Cardiac fibroblast (primary cell): ENCODE measurements at regions not wholly inside any gene's neighbourhood (a gene's known extent, or its start where the extent isn't known, plus 50 kb on each side); places are given as distances from the start of the nearest gene placed in this dataset.
"Not testable (repeated sequence)": the region's sequence is repeated elsewhere in the genome, so short reads cannot be mapped to it uniquely, and the experiment has no call there.

Experiments used
- DNase-seq, 2 donors: peaks; one replicate each; pipeline versions ENCODE4 v3.0.0 to v3.0.0-alpha.2; 2010; ENCODE audit warnings: low read depth in 2 of 2
- H3K4me3 ChIP-seq, 2 donors: replicated peaks in 1 of 2; 1 replicate in 1 of 2; 2 replicates in 1 of 2; pipeline ENCODE4 v1.5.1; 2011; ENCODE audit warnings: low read depth in 2 of 2, low read length in 2 of 2, mild to moderate bottlenecking in 2 of 2, moderate library complexity in 1 of 2
- CTCF ChIP-seq: IDR thresholded peaks from one replicate; pipeline ENCODE4 v1.5.1; 2011; ENCODE audit warnings: low read depth, mild to moderate bottlenecking, low read length, inconsistent platforms

- no peak for TF ChIP-seq CTCF
- DNase-seq: no peak
- no peak overlapping the region for H3K4me3 ChIP-seq
Observed at GRCh38 chr2:19104503-19104902, 253.9 kb downstream of the OSR1 start.

DNA sequence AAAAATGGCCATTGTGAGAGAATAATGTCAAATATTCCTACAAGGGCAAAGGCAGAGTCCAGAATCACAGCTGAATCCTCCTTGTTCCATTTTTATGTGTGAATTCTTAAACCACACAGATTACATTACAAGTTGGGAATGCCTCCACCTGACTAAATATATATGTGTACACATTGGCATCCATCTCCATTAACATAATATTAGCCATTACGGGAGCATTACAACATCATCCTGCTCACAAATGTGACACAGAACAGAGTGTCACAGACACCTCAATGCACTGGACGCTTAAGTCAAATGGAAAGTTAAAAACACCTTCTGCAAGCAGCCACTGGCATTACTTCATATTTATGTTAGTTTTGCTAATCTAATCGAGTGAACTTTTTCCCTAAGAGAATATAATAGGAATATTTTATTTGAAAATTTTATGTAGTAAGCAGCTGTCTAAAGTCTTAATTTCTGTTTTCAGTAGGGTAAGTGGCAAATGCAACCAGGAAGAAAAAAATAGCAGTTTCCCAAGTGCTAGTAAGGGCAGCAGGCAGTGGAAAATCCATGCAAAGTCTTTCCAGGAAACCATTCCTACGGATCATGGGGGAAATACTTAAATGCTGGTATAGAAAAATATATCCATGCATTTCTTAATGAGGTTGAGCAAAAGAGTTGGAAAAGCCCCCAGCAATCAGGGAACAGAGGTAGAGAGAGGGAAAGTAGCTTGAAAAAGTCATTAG lies 255.6 kb downstream of the OSR1 start:
- TF ChIP-seq CTCF: no peak
- DNase-seq: no peak
- no peak overlapping the region for H3K4me3 ChIP-seq

- no peak for DNase-seq
- no peak overlapping the region for H3K4me3 ChIP-seq
- TF ChIP-seq CTCF: no peak
Observed at GRCh38 chr2:19101968-19102367, 256.5 kb downstream of the OSR1 start.

GRCh38 chr2:19100570-19100969 lies 257.9 kb downstream of the OSR1 start:
- TF ChIP-seq CTCF: no peak
- H3K4me3 ChIP-seq: no peak overlapping the region
- DNase-seq: no peak

- no peak for DNase-seq
- no peak for TF ChIP-seq CTCF
- H3K4me3 ChIP-seq: no peak overlapping the region
Observed at GRCh38 chr2:19099181-19099580, 259.2 kb downstream of the OSR1 start.

DNA sequence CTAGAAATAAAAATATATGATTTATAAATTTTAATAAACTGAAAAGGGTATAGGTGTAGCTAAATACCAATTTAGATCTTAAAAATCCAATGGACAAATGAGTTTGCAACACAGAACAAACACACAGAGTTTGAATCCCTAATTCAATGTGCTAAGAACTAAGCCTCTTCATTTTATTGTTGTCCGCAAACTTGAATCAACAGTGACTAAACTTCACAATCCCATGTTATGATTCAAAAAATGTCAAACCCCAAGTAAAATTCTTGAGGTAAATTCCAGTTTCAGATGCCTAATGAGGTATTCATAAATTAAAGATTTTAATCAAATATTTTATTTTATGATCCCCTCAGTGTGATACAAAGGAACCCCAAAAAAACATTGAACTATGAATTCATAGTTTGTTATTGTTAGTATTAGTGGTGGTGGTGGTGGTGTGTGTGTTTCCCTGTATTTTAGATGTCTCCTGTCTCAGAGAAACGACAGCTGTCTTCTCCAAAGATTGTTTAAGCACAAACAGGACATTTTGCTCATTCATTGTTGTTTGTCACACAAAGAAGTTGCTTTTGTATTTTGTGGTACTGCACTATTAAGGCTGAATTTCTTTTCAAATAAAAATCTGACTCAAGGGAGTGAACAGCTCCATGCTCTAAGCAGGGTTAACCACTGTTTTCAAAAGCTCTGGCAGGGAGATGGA lies 259.8 kb downstream of the OSR1 start:
- TF ChIP-seq CTCF: no peak
- no peak overlapping the region for H3K4me3 ChIP-seq
- no peak for DNase-seq

DNA sequence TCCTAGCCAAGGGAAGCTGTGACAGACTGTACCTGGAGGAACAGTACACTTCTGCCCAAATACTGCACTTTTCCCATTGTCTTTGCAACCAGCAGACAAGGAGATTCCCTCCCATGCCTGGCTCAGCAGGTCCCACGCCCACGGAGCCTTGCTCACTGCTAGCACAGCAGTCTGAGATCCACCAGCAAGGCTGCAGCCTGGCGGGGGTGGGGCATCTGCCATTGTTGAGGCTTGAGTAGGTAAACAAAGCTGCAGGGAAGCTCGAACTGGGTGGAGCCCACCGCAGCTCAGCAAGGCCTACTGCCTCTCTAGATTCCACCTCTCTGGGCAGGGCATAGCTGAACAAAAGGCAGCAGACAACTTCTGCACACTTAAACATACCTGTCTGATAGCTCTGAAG lies 268.9 kb downstream of the OSR1 start:
- not testable (repeated sequence) for DNase-seq, H3K4me3 ChIP-seq
